GM12878 (cell line): ENCODE measurements at regions not wholly inside any gene's neighbourhood (a gene's known extent, or its start where the extent isn't known, plus 50 kb on each side); places are given as distances from the start of the nearest gene placed in this dataset.

ENCODE experiments used
- ATAC-seq: fragments of 200-7000 bp; cut with Tn5 transposase; 3 replicates; pipeline ENCODE4 v1.9.1; 2020; ENCODE audit warnings: mild to moderate bottlenecking, moderate library complexity
- BruUV-seq: library from RNA; stranded (reverse); fragments of 400-500 nt; replicated peaks from 2 replicates; lab custom pipeline; 2021; lab: Mats Ljungman, UMichigan
- CTCF ChIA-PET: fragments of 300-600 bp; sonication (Branson Sonifier 250); formaldehyde crosslinking; extraction: SDS; loops from one replicate; lab custom pipeline; 2021; ENCODE audit warnings: inconsistent platforms; lab: Yijun Ruan, JAX
- POLR2A ChIA-PET: fragments of 350-600 bp; formaldehyde crosslinking; extraction: SDS; loops from one replicate; lab custom pipeline; 2021; ENCODE audit warnings: inconsistent platforms; lab: Charles Lee
- RAD21 ChIA-PET: fragments of 300-600 bp; sonication (Branson Sonifier 250); formaldehyde crosslinking; loops from one replicate; lab custom pipeline; 2023; ENCODE audit warnings: antibody characterized with exemption; ENCODE audit not compliant: unreplicated experiment; lab: Charles Lee
- SMC1A ChIA-PET: fragments of 300-600 bp; sonication (Branson Sonifier 250); formaldehyde crosslinking; loops from one replicate; lab custom pipeline; 2023; ENCODE audit not compliant: unreplicated experiment, uncharacterized antibody; lab: Charles Lee
- DNase-seq: peaks from one replicate; pipeline ENCODE4 v3.0.0-alpha.2; 2011; ENCODE audit warnings: low read depth, low spot score
- FAIRE-seq: peaks from 3 replicates; lab custom pipeline; 2011; peaks lifted over from hg19 to GRCh38; lab: Jason Lieb, UNC
- H2AFZ ChIP-seq: 2 replicates; pipeline ENCODE4 v1.6.0; 2011; ENCODE audit warnings: low read depth, low read length, control low read depth; ENCODE audit not compliant: control insufficient read depth
- H3K27ac ChIP-seq: 2 replicates; pipeline ENCODE4 v1.5.1; 2011; ENCODE audit warnings: control low read depth; ENCODE audit not compliant: control insufficient read depth, insufficient read depth
- H3K27me3 ChIP-seq, 2 experiments: replicated peaks in 1 of 2; 2 replicates each; pipeline versions ENCODE4 v1.6.0 to v1.6.1; 2011; ENCODE audit warnings: low read length in 1 of 2; ENCODE audit not compliant: control insufficient read depth in 2 of 2, insufficient read depth in 2 of 2
- H3K36me3 ChIP-seq, 2 experiments: 2 replicates each; pipeline ENCODE4 v1.5.1; 2011; ENCODE audit warnings: low read length in 1 of 2; ENCODE audit not compliant: control insufficient read depth in 2 of 2, insufficient read depth in 2 of 2
- H3K4me1 ChIP-seq: 2 replicates; pipeline ENCODE4 v1.6.1; 2011; ENCODE audit warnings: mild to moderate bottlenecking, low read length, moderate library complexity, mixed read lengths; ENCODE audit not compliant: control insufficient read depth, insufficient read depth
- H3K4me2 ChIP-seq: 2 replicates; pipeline ENCODE4 v1.6.0; 2011; ENCODE audit warnings: control low read depth; ENCODE audit not compliant: control insufficient read depth, insufficient read depth
- H3K4me3 ChIP-seq: fragments of 200-600 bp; sonication (generic); 2 replicates; pipeline ENCODE4 v1.5.1; 2016
- H3K79me2 ChIP-seq: 2 replicates; pipeline ENCODE4 v1.6.0; 2011; ENCODE audit warnings: low read length; ENCODE audit not compliant: control insufficient read depth, insufficient read depth
- H3K9ac ChIP-seq: 2 replicates; pipeline ENCODE4 v1.8.0; 2011; ENCODE audit warnings: low read length, control low read depth, mixed read lengths; ENCODE audit not compliant: control insufficient read depth, insufficient read depth
- H3K9me3 ChIP-seq: replicated peaks from 3 replicates; pipeline ENCODE4 v1.5.1; 2011; ENCODE audit warnings: mild to moderate bottlenecking, low read length; ENCODE audit not compliant: control insufficient read depth, insufficient read depth
- H4K20me1 ChIP-seq: 2 replicates; pipeline ENCODE4 v1.6.0; 2011; ENCODE audit not compliant: control insufficient read depth, insufficient read depth
- ATF3 ChIP-seq: IDR thresholded peaks from 2 replicates; pipeline ENCODE4 v1.6.1; 2011; ENCODE audit warnings: low read depth, mild to moderate bottlenecking, low read length, moderate library complexity, borderline replicate concordance; ENCODE audit errors: extremely low read depth
- CHD2 ChIP-seq: IDR thresholded peaks from 2 replicates; pipeline ENCODE4 v1.6.1; 2011; ENCODE audit warnings: low read depth, low read length, improper control_type of control experiment, borderline replicate concordance
- CTCF ChIP-seq, 3 experiments: IDR thresholded peaks in 2 of 3; conservative IDR thresholded peaks in 1 of 3; 2 replicates each; pipeline ENCODE4 v1.5.1; 2011; ENCODE audit warnings: low read depth in 3 of 3, low read length in 3 of 3, mild to moderate bottlenecking in 3 of 3, control low read depth in 2 of 3, moderate library complexity in 2 of 3, inconsistent platforms in 1 of 3, mixed read lengths in 1 of 3; ENCODE audit not compliant: control insufficient read depth in 2 of 3, insufficient read depth in 1 of 3; ENCODE audit errors: extremely low read depth in 1 of 3
- EP300 ChIP-seq, 2 experiments: fragments of 150-350 bp in 1 of 2; IDR thresholded peaks; 2 replicates each; pipeline ENCODE4 v1.6.1; 2011 to 2012; ENCODE audit warnings: low read depth in 2 of 2, low read length in 2 of 2, borderline replicate concordance in 1 of 2, improper control_type of control experiment in 1 of 2, inconsistent platforms in 1 of 2; ENCODE audit not compliant: control insufficient read depth in 1 of 2
- ESRRA ChIP-seq: IDR thresholded peaks from 2 replicates; pipeline ENCODE4 v1.6.1; 2012; ENCODE audit warnings: mild to moderate bottlenecking, low read length, improper control_type of control experiment
- GABPA ChIP-seq: IDR thresholded peaks from 2 replicates; pipeline ENCODE4 v1.6.1; 2014; ENCODE audit warnings: antibody characterized with exemption, low read depth, mild to moderate bottlenecking, inconsistent platforms
- HDGF ChIP-seq: fragments of 450-650 bp; IDR thresholded peaks from 2 replicates; pipeline ENCODE4 v1.6.1; 2016; ENCODE audit warnings: antibody characterized with exemption
- NFYA ChIP-seq: IDR thresholded peaks from 2 replicates; pipeline ENCODE4 v1.6.1; 2011; ENCODE audit warnings: low read depth, mild to moderate bottlenecking, low read length, improper control_type of control experiment, borderline replicate concordance
- PAX8 ChIP-seq: fragments of 450-650 bp; IDR thresholded peaks from 2 replicates; pipeline ENCODE4 v1.6.1; 2017; ENCODE audit warnings: mild to moderate bottlenecking, moderate library complexity
- PRDM15 ChIP-seq: fragments of 450-650 bp; formaldehyde crosslinking; IDR thresholded peaks from 2 replicates; pipeline ENCODE4 v1.4.0; 2020; ENCODE audit warnings: mild to moderate bottlenecking, moderate library complexity
- SREBF1 ChIP-seq: IDR thresholded peaks from 2 replicates; pipeline ENCODE4 v1.6.1; 2012; ENCODE audit warnings: mild to moderate bottlenecking, low read length
- SREBF2 ChIP-seq: IDR thresholded peaks from 2 replicates; pipeline ENCODE4 v1.6.1; 2012; ENCODE audit warnings: mild to moderate bottlenecking, low read length
- STAT1 ChIP-seq: fragments of 450-650 bp; conservative IDR thresholded peaks from 2 replicates; pipeline ENCODE4 v1.6.1; 2014; ENCODE audit warnings: antibody characterized with exemption, mild to moderate bottlenecking
- SUZ12 ChIP-seq: fragments of 200-600 bp; sonication (generic); IDR thresholded peaks from one replicate; pipeline ENCODE4 v1.6.1; 2018; ENCODE audit warnings: antibody characterized with exemption, mild to moderate bottlenecking; ENCODE audit not compliant: unreplicated experiment
- ZBTB4 ChIP-seq: fragments of 450-650 bp; formaldehyde crosslinking; IDR thresholded peaks from 2 replicates; pipeline ENCODE4 v1.4.0; 2022; ENCODE audit warnings: mild to moderate bottlenecking, moderate library complexity
- ZNF207 ChIP-seq: fragments of 450-650 bp; IDR thresholded peaks from 2 replicates; pipeline ENCODE4 v1.6.1; 2014; ENCODE audit warnings: antibody characterized with exemption, mild to moderate bottlenecking, borderline replicate concordance
- WGBS: methylation state at CpG from one replicate; pipeline ENCODE4 v1.1.6; 2016; ENCODE audit warnings: low lambda C conversion rate; ENCODE audit not compliant: insufficient replicate concordance, insufficient coverage; ENCODE audit errors: missing lambda C conversion rate; 5-methylcytosine and 5-hydroxymethylcytosine counted together
- in situ Hi-C: fragments of 300-500 bp; cut with MboI; formaldehyde crosslinking; loops from 9 replicates; pipeline ENCODE4 v1.14.3; 2018; ENCODE audit warnings: mixed read lengths
- intact Hi-C: fragments of 100-400 bp; cut with micrococcal nuclease; formaldehyde crosslinking; loops from one replicate; pipeline ENCODE4 v1.14.2; 2022; ENCODE audit not compliant: unreplicated experiment

GRCh38 chr18:1528964-1529509 lies 624.4 kb downstream of the ADCYAP1 start:
- DNase-seq, result no peak
- Histone ChIP-seq H3K9ac (no peak overlapping the region), H3K27ac (no peak overlapping the region), H3K4me2 (no peak overlapping the region), H3K27me3 (no peaks in the 10 kb centered on the region), H3K9me3 (no peaks in the 10 kb centered on the region), H3K36me3 (no peaks in the 10 kb centered on the region), H2AFZ (no peak overlapping the region), H3K4me3 (no peak overlapping the region), H3K4me1 (no peaks in the 10 kb centered on the region), H3K79me2 (no peaks in the 10 kb centered on the region), H4K20me1 (no peaks in the 10 kb centered on the region)
- in situ Hi-C loops, result no loop called here
- ChIA-PET POLR2A (no interaction called here), SMC1A (interaction anchor here (1.1 kb wide), 1 partner anchor 168 kb away, joined by 4 read pairs; no protein-coding TSS in a partner anchor), RAD21 (no interaction called here), CTCF (no interaction called here)
- no peak for ATAC-seq
- 0% methylated on average over 2 of the region's 2 CpGs for WGBS
- BruUV-seq, result no TSS peak
- intact Hi-C loops, result no loop called here
- no peak for FAIRE-seq
- TF ChIP-seq HDGF (no peak), CTCF (IDR thresholded peaks at IDR 0.05 in 2 of 3, conservative IDR thresholded peaks at IDR 0.05 in 1 of 3; ENCODE audit: control insufficient read depth in 2 of 3, extremely low read depth in 1 of 3, insufficient read depth in 1 of 3, low read depth in 3 of 3, low read length in 3 of 3) (no peak), SREBF2 (no peak), CHD2 (no peak), SREBF1 (no peak), PRDM15 (CRISPR knock-in tag) (no peak), GABPA (no peak), ZNF207 (no peak), SUZ12 (no peak), NFYA (no peak), EP300 (IDR thresholded peaks at IDR 0.05; ENCODE audit: borderline replicate concordance in 1 of 2, control insufficient read depth in 1 of 2, low read depth in 2 of 2, low read length in 2 of 2) (no peak), ZBTB4 (CRISPR knock-in tag) (no peak), ESRRA (no peak), STAT1 (no peak), ATF3 (no peak), PAX8 (no peak)
